ENCODE measurements at regions not wholly inside any gene's neighbourhood (a gene's known extent, or its start where the extent isn't known, plus 50 kb on each side); places are given as distances from the start of the nearest gene placed in this dataset.

- no peaks in the 10 kb centered on the region for H3K9me3 ChIP-seq
- no peaks in the 10 kb centered on the region for H3K4me1 ChIP-seq
- no peak for DNase-seq (ENCODE audit: low spot score in 2 of 2)
- H3K36me3 ChIP-seq (replicated peaks): no peaks in the 10 kb centered on the region
- 0 out of 2 replicates have a peak, but pooled peaks cover 2% of the 10 kb centered on the region for H3K27me3 ChIP-seq (ENCODE audit: low read depth)
- no peak overlapping the region for H3K4me3 ChIP-seq
- in situ Hi-C loops (cut with MboI; ENCODE audit: low sequenced_read_pairs): loop anchor here (25.0 kb wide), 2 partner anchors 442 to 942 kb away; no protein-coding TSS in a partner anchor
Observed at GRCh38 chr13:107220245-107220644, 652.3 kb upstream of the ARGLU1 start.

GRCh38 chr13:107217251-107217650 is 649.3 kb upstream of the ARGLU1 start:
- 0 out of 2 replicates have a peak, but pooled peaks cover 2% of the 10 kb centered on the region for H3K27me3 ChIP-seq (ENCODE audit: low read depth)
- in situ Hi-C loops (cut with MboI; ENCODE audit: low sequenced_read_pairs): loop anchor here (25.0 kb wide), 2 partner anchors 445 to 945 kb away; no protein-coding TSS in a partner anchor
- no peaks in the 10 kb centered on the region for H3K4me1 ChIP-seq
- H3K4me3 ChIP-seq: no peak overlapping the region
- H3K36me3 ChIP-seq (replicated peaks): no peaks in the 10 kb centered on the region
- DNase-seq (ENCODE audit: low spot score in 2 of 2): no peak
- H3K9me3 ChIP-seq: no peaks in the 10 kb centered on the region

- in situ Hi-C loops (cut with MboI; ENCODE audit: low sequenced_read_pairs): loop anchor here (25.0 kb wide), 2 partner anchors 446 to 946 kb away; no protein-coding TSS in a partner anchor
- no peak for DNase-seq (ENCODE audit: low spot score in 2 of 2)
- H3K4me1 ChIP-seq: no peaks in the 10 kb centered on the region
- 0 out of 2 replicates have a peak, but pooled peaks cover 2% of the 10 kb centered on the region for H3K27me3 ChIP-seq (ENCODE audit: low read depth)
- no peaks in the 10 kb centered on the region for H3K36me3 ChIP-seq (replicated peaks)
- H3K4me3 ChIP-seq: no peak overlapping the region
- no peaks in the 10 kb centered on the region for H3K9me3 ChIP-seq
Observed at GRCh38 chr13:107216046-107216755, 648.3 kb upstream of the ARGLU1 start.

- peak; percentile 39 to 76 for DNase-seq (ENCODE audit: low spot score in 2 of 2)
- H3K27me3 ChIP-seq (ENCODE audit: low read depth): 0 out of 2 replicates have a peak, but pooled peaks cover 3% of the 10 kb centered on the region
- no peaks in the 10 kb centered on the region for H3K4me1 ChIP-seq
- in situ Hi-C loops (cut with MboI; ENCODE audit: low sequenced_read_pairs): loop anchor here (25.0 kb wide), 2 partner anchors 451 to 951 kb away; no protein-coding TSS in a partner anchor
- no peaks in the 10 kb centered on the region for H3K9me3 ChIP-seq
- H3K36me3 ChIP-seq (replicated peaks): no peaks in the 10 kb centered on the region
- no peak overlapping the region for H3K4me3 ChIP-seq
Observed at GRCh38 chr13:107211073-107211472, 643.1 kb upstream of the ARGLU1 start.

- Histone ChIP-seq H3K36me3 (replicated peaks) (no peaks in the 10 kb centered on the region), H3K9me3 (no peaks in the 10 kb centered on the region), H3K4me1 (no peaks in the 10 kb centered on the region), H3K4me3 (no peak overlapping the region), H3K27me3 (ENCODE audit: low read depth) (peaks cover 7% of the 10 kb centered on the region; the same call in 1 of the 2 replicates)
- no peak for DNase-seq (ENCODE audit: low spot score in 2 of 2)
- in situ Hi-C loops (cut with MboI; ENCODE audit: low sequenced_read_pairs): loop anchor here (25.0 kb wide), 2 partner anchors 452 to 952 kb away; no protein-coding TSS in a partner anchor
Observed at GRCh38 chr13:107210723-107211030, 642.7 kb upstream of the ARGLU1 start.

- Histone ChIP-seq H3K4me1 (no peaks in the 10 kb centered on the region), H3K9me3 (no peaks in the 10 kb centered on the region), H3K36me3 (replicated peaks) (no peaks in the 10 kb centered on the region), H3K4me3 (no peak overlapping the region), H3K27me3 (ENCODE audit: low read depth) (peaks cover 10% of the 10 kb centered on the region; the same call in 1 of the 2 replicates)
- no peak for DNase-seq (ENCODE audit: low spot score in 2 of 2)
- in situ Hi-C loops (cut with MboI; ENCODE audit: low sequenced_read_pairs): loop anchor here (25.0 kb wide), 2 partner anchors 452 to 952 kb away; no protein-coding TSS in a partner anchor
Observed at GRCh38 chr13:107209824-107210722, 642.1 kb upstream of the ARGLU1 start.

GRCh38 chr13:107208889-107209288 is 641.0 kb upstream of the ARGLU1 start:
- Histone ChIP-seq H3K9me3 (no peaks in the 10 kb centered on the region), H3K27me3 (ENCODE audit: low read depth) (peaks cover 10% of the 10 kb centered on the region; the same call in 1 of the 2 replicates), H3K36me3 (replicated peaks) (no peaks in the 10 kb centered on the region), H3K4me1 (no peaks in the 10 kb centered on the region), H3K4me3 (no peak overlapping the region)
- in situ Hi-C loops (cut with MboI; ENCODE audit: low sequenced_read_pairs): loop anchor here (25.0 kb wide), 2 partner anchors 453 to 953 kb away; no protein-coding TSS in a partner anchor
- DNase-seq (ENCODE audit: low spot score in 2 of 2): no peak

GRCh38 chr13:107205318-107206104 is 637.6 kb upstream of the ARGLU1 start:
- H3K4me3 ChIP-seq: no peak overlapping the region
- in situ Hi-C loops (cut with MboI; ENCODE audit: low sequenced_read_pairs): loop anchor here (25.0 kb wide), 2 partner anchors 457 to 957 kb away; no protein-coding TSS in a partner anchor
- peak; percentile 29 to 68 for DNase-seq (ENCODE audit: low spot score in 2 of 2)
- H3K36me3 ChIP-seq (replicated peaks): no peaks in the 10 kb centered on the region
- H3K4me1 ChIP-seq: no peaks in the 10 kb centered on the region
- H3K27me3 ChIP-seq (ENCODE audit: low read depth): peaks cover 10% of the 10 kb centered on the region; the same call in 1 of the 2 replicates
- no peaks in the 10 kb centered on the region for H3K9me3 ChIP-seq

GRCh38 chr13:107203146-107203847 is 635.4 kb upstream of the ARGLU1 start:
- Histone ChIP-seq H3K27me3 (ENCODE audit: low read depth) (peaks cover 10% of the 10 kb centered on the region; the same call in 1 of the 2 replicates), H3K4me3 (no peak overlapping the region), H3K9me3 (no peaks in the 10 kb centered on the region), H3K36me3 (replicated peaks) (no peaks in the 10 kb centered on the region), H3K4me1 (no peaks in the 10 kb centered on the region)
- in situ Hi-C loops (cut with MboI; ENCODE audit: low sequenced_read_pairs): loop anchor here (25.0 kb wide), 2 partner anchors 459 to 959 kb away; no protein-coding TSS in a partner anchor
- DNase-seq (ENCODE audit: low spot score in 2 of 2): peak; percentile 10 to 24

- Histone ChIP-seq H3K4me3 (no peak overlapping the region), H3K4me1 (no peaks in the 10 kb centered on the region), H3K36me3 (replicated peaks) (no peaks in the 10 kb centered on the region), H3K9me3 (no peaks in the 10 kb centered on the region), H3K27me3 (ENCODE audit: low read depth) (peaks cover 10% of the 10 kb centered on the region; the same call in 1 of the 2 replicates)
- no peak for DNase-seq (ENCODE audit: low spot score in 2 of 2)
- in situ Hi-C loops (cut with MboI; ENCODE audit: low sequenced_read_pairs): loop anchor here (25.0 kb wide), 2 partner anchors 460 to 960 kb away; no protein-coding TSS in a partner anchor
Observed at GRCh38 chr13:107202371-107203023, 634.6 kb upstream of the ARGLU1 start.

- in situ Hi-C loops (cut with MboI; ENCODE audit: low sequenced_read_pairs): loop anchor here (25.0 kb wide), 2 partner anchors 462 to 962 kb away; no protein-coding TSS in a partner anchor
Observed at GRCh38 chr13:107200491-107200890, 632.6 kb upstream of the ARGLU1 start.

GRCh38 chr13:107192289-107192688 is 624.4 kb upstream of the ARGLU1 start:
- no peaks in the 10 kb centered on the region for H3K36me3 ChIP-seq (replicated peaks)
- no peak overlapping the region for H3K4me3 ChIP-seq
- DNase-seq (ENCODE audit: low spot score in 2 of 2): no peak
- in situ Hi-C loops (cut with MboI; ENCODE audit: low sequenced_read_pairs): no loop called here
- H3K4me1 ChIP-seq: no peaks in the 10 kb centered on the region
- no peaks in the 10 kb centered on the region for H3K27me3 ChIP-seq (ENCODE audit: low read depth)
- no peaks in the 10 kb centered on the region for H3K9me3 ChIP-seq

More at GRCh38 chr13:107200491-107200890, 632.6 kb upstream of the ARGLU1 start:
- no peak for DNase-seq (ENCODE audit: low spot score in 2 of 2)
- Histone ChIP-seq H3K9me3 (no peaks in the 10 kb centered on the region), H3K36me3 (replicated peaks) (no peaks in the 10 kb centered on the region), H3K4me1 (no peaks in the 10 kb centered on the region), H3K4me3 (no peak overlapping the region), H3K27me3 (ENCODE audit: low read depth) (peaks cover under 1% of the 10 kb centered on the region; the same call in 1 of the 2 replicates)

Data from HAP-1 (cell line).